A673 (cell line): ENCODE measurements at regions not wholly inside any gene's neighbourhood (a gene's known extent, or its start where the extent isn't known, plus 50 kb on each side); places are given as distances from the start of the nearest gene placed in this dataset.
A peak's percentile ranks its signal among the peaks of the same experiment; 100 is the strongest.

Experiments used
- BruUV-seq: library from RNA; stranded (reverse); fragments of 400-500 nt; replicated peaks from 2 replicates; lab custom pipeline; 2021; lab: Mats Ljungman, UMichigan
- CTCF ChIA-PET: fragments of 300-600 bp; sonication (Branson Sonifier 250); formaldehyde crosslinking; loops from one replicate; lab custom pipeline; 2022; ENCODE audit warnings: antibody characterized with exemption; lab: Charles Lee
- POLR2A ChIA-PET: fragments of 300-600 bp; sonication (Branson Sonifier 250); formaldehyde crosslinking; loops from one replicate; lab custom pipeline; 2022; ENCODE audit warnings: antibody characterized with exemption; ENCODE audit not compliant: low non-redundant PET; lab: Charles Lee
- DNase-seq: peaks from one replicate; pipeline ENCODE4 v3.0.0-alpha.2; 2015; ENCODE audit warnings: low spot score
- H3K27ac ChIP-seq: fragments of 200-600 bp; sonication (generic); 2 replicates; pipeline ENCODE4 v1.5.1; 2016; ENCODE audit warnings: mixed run types, low read depth, mild to moderate bottlenecking, mixed read lengths, antibody characterized with exemption, low read length; ENCODE audit not compliant: poor library complexity, severe bottlenecking
- H3K27me3 ChIP-seq: fragments of 200-600 bp; sonication (generic); replicated peaks from 2 replicates; pipeline ENCODE4 v1.6.1; 2017; ENCODE audit warnings: mixed run types, low read depth, mild to moderate bottlenecking, mixed read lengths, antibody characterized with exemption, low read length; ENCODE audit not compliant: insufficient read depth, poor library complexity
- H3K36me3 ChIP-seq: fragments of 200-600 bp; sonication (generic); 2 replicates; pipeline ENCODE4 v1.6.1; 2016; ENCODE audit warnings: mixed run types, mild to moderate bottlenecking, mixed read lengths, antibody characterized with exemption, low read length; ENCODE audit not compliant: insufficient read depth, poor library complexity, severe bottlenecking
- H3K4me1 ChIP-seq: fragments of 200-600 bp; sonication (generic); 2 replicates; pipeline ENCODE4 v1.6.1; 2017; ENCODE audit warnings: mixed run types, mild to moderate bottlenecking, mixed read lengths, antibody characterized with exemption, low read length; ENCODE audit not compliant: insufficient read depth, poor library complexity, severe bottlenecking
- H3K4me3 ChIP-seq: fragments of 200-600 bp; sonication (generic); 2 replicates; pipeline ENCODE4 v1.5.1; 2016; ENCODE audit warnings: low read depth, mixed run types, mild to moderate bottlenecking, mixed read lengths, low read length; ENCODE audit not compliant: poor library complexity, severe bottlenecking
- H3K9me3 ChIP-seq: fragments of 200-600 bp; sonication (generic); 2 replicates; pipeline ENCODE4 v1.6.1; 2016; ENCODE audit warnings: mixed run types, low read depth, mild to moderate bottlenecking, mixed read lengths, antibody characterized with exemption, low read length; ENCODE audit not compliant: poor library complexity, severe bottlenecking
- CTCF ChIP-seq: fragments of 300-800, 200-600 bp; sonication (generic); conservative IDR thresholded peaks from 2 replicates; pipeline ENCODE4 v1.5.1; 2017; ENCODE audit warnings: low read depth, mild to moderate bottlenecking, antibody characterized with exemption, low read length, moderate library complexity, mixed read lengths
- EZH2 ChIP-seq: fragments of 200-600 bp; sonication (generic); IDR thresholded peaks from 2 replicates; pipeline ENCODE4 v1.6.1; 2017; ENCODE audit warnings: borderline replicate concordance, low read depth, mild to moderate bottlenecking, mixed read lengths, antibody characterized with exemption, low read length; ENCODE audit not compliant: poor library complexity, severe bottlenecking
- intact Hi-C: fragments of 100-400 bp; cut with micrococcal nuclease; formaldehyde crosslinking; loops from one replicate; pipeline ENCODE4 v1.10.0; 2022; ENCODE audit not compliant: unreplicated experiment

- DNase-seq, result peak; percentile 56
- Histone ChIP-seq H3K9me3 (no peaks in the 10 kb centered on the region), H3K27ac (no peak overlapping the region), H3K36me3 (no peaks in the 10 kb centered on the region), H3K4me1 (peaks cover 10% of the 10 kb centered on the region), H3K27me3 (no peaks in the 10 kb centered on the region), H3K4me3 (peak overlapping the region; percentile 13)
- BruUV-seq, result no TSS peak
- intact Hi-C loops, result no loop called here
- POLR2A ChIA-PET, result interaction anchor here (0.6 kb wide), 1 partner anchor 131 kb away, joined by 5 read pairs; no protein-coding TSS in a partner anchor
- TF ChIP-seq EZH2, result no peak
- no peak for TF ChIP-seq CTCF
- CTCF ChIA-PET, result no interaction called here
These were observed 1120.8 kb upstream of the TMEM132C start for GRCh38 chr12:127145929-127146789.

- intact Hi-C loops, result no loop called here
- no TSS peak for BruUV-seq
These were observed 1119.8 kb upstream of the TMEM132C start for GRCh38 chr12:127146991-127147718.

GRCh38 chr12:127147724-127148123, 1119.2 kb upstream of the TMEM132C start:
- intact Hi-C loops, result no loop called here
- no peak overlapping the region for H3K4me3 ChIP-seq
- H3K27me3 ChIP-seq, result no peaks in the 10 kb centered on the region
- no peak for DNase-seq
- H3K9me3 ChIP-seq, result no peaks in the 10 kb centered on the region
- BruUV-seq, result no TSS peak
- H3K4me1 ChIP-seq, result peaks cover 10% of the 10 kb centered on the region
- TF ChIP-seq EZH2, result no peak
- no peak for TF ChIP-seq CTCF
- CTCF ChIA-PET, result no interaction called here
- POLR2A ChIA-PET, result no interaction called here
- H3K36me3 ChIP-seq, result no peaks in the 10 kb centered on the region
- no peak overlapping the region for H3K27ac ChIP-seq

More at GRCh38 chr12:127146991-127147718, 1119.8 kb upstream of the TMEM132C start:
- H3K27me3 ChIP-seq, result no peaks in the 10 kb centered on the region
- CTCF ChIA-PET, result no interaction called here
- DNase-seq, result no peak
- H3K27ac ChIP-seq, result no peak overlapping the region
- H3K36me3 ChIP-seq, result no peaks in the 10 kb centered on the region
- H3K4me3 ChIP-seq, result no peak overlapping the region
- POLR2A ChIA-PET, result no interaction called here
- peaks cover 10% of the 10 kb centered on the region for H3K4me1 ChIP-seq
- TF ChIP-seq CTCF (no peak), EZH2 (no peak)
- H3K9me3 ChIP-seq, result no peaks in the 10 kb centered on the region
